Activated naive CD8-positive, alpha-beta T cell treated with anti-CD3 and anti-CD28 coated beads for 36 hours (primary cell): ENCODE measurements at regions not wholly inside any gene's neighbourhood (a gene's known extent, or its start where the extent isn't known, plus 50 kb on each side); places are given as distances from the start of the nearest gene placed in this dataset.
"Not testable (repeated sequence)": the region's sequence is repeated elsewhere in the genome, so short reads cannot be mapped to it uniquely, and the experiment has no call there.

Source experiments
- DNase-seq: peaks from one replicate; pipeline ENCODE4 v3.0.0; 2021
- H3K27ac Mint-ChIP-seq: one replicate; pipeline ENCODE4 v1.8.0; 2022; ENCODE audit warnings: mild to moderate bottlenecking, moderate library complexity, mixed read lengths
- H3K27me3 Mint-ChIP-seq: one replicate; pipeline ENCODE4 v1.8.0; 2022; ENCODE audit warnings: mild to moderate bottlenecking, mixed read lengths
- H3K36me3 Mint-ChIP-seq: one replicate; pipeline ENCODE4 v1.8.0; 2021; ENCODE audit warnings: mild to moderate bottlenecking, mixed read lengths
- H3K4me1 Mint-ChIP-seq: one replicate; pipeline ENCODE4 v1.8.0; 2021; ENCODE audit warnings: mixed read lengths
- H3K4me3 Mint-ChIP-seq: one replicate; pipeline ENCODE4 v1.8.0; 2022; ENCODE audit warnings: mild to moderate bottlenecking, moderate library complexity, mixed read lengths
- H3K9me3 Mint-ChIP-seq: one replicate; pipeline ENCODE4 v1.8.0; 2022; ENCODE audit warnings: mixed read lengths

GRCh38 chr2:221724117-221724516, 152.0 kb upstream of the EPHA4 start:
- H3K36me3 Mint-ChIP-seq, H3K4me1 Mint-ChIP-seq, H3K4me3 Mint-ChIP-seq, H3K27ac Mint-ChIP-seq, DNase-seq, H3K27me3 Mint-ChIP-seq, H3K9me3 Mint-ChIP-seq: not testable (repeated sequence)

- Mint-ChIP-seq H3K9me3 (peaks cover 3% of the 10 kb centered on the region), H3K36me3 (no peaks in the 10 kb centered on the region), H3K27ac (no peak overlapping the region), H3K4me3 (no peak overlapping the region), H3K27me3 (no peaks in the 10 kb centered on the region), H3K4me1 (no peaks in the 10 kb centered on the region)
- DNase-seq = no peak
Observed at GRCh38 chr2:221716426-221717303, 144.6 kb upstream of the EPHA4 start.

- Mint-ChIP-seq H3K4me3 (no peak overlapping the region), H3K36me3 (no peaks in the 10 kb centered on the region), H3K27ac (no peak overlapping the region), H3K27me3 (no peaks in the 10 kb centered on the region), H3K4me1 (no peaks in the 10 kb centered on the region), H3K9me3 (peaks cover 3% of the 10 kb centered on the region)
- no peak for DNase-seq
Observed at GRCh38 chr2:221715523-221716247, 143.6 kb upstream of the EPHA4 start.

GRCh38 chr2:221710744-221711143, 138.6 kb upstream of the EPHA4 start:
- Mint-ChIP-seq H3K36me3 (no peaks in the 10 kb centered on the region), H3K4me3 (no peak overlapping the region), H3K27ac (no peak overlapping the region), H3K27me3 (no peaks in the 10 kb centered on the region), H3K9me3 (no peaks in the 10 kb centered on the region), H3K4me1 (no peaks in the 10 kb centered on the region)
- DNase-seq = no peak

- no peak for DNase-seq
- H3K4me1 Mint-ChIP-seq = no peaks in the 10 kb centered on the region
Observed at GRCh38 chr2:221708902-221709301, 136.8 kb upstream of the EPHA4 start.

GRCh38 chr2:221705185-221705877, 133.2 kb upstream of the EPHA4 start:
- Mint-ChIP-seq H3K27me3 (no peaks in the 10 kb centered on the region), H3K9me3 (peaks cover 1% of the 10 kb centered on the region), H3K27ac (no peak overlapping the region), H3K4me1 (no peaks in the 10 kb centered on the region), H3K4me3 (no peak overlapping the region), H3K36me3 (no peaks in the 10 kb centered on the region)
- no peak for DNase-seq

More at GRCh38 chr2:221708902-221709301, 136.8 kb upstream of the EPHA4 start:
- Mint-ChIP-seq H3K36me3 (no peaks in the 10 kb centered on the region), H3K9me3 (peaks cover 1% of the 10 kb centered on the region), H3K27me3 (no peaks in the 10 kb centered on the region), H3K27ac (no peak overlapping the region), H3K4me3 (no peak overlapping the region)

GRCh38 chr2:221704442-221704841, 132.3 kb upstream of the EPHA4 start:
- no peaks in the 10 kb centered on the region for H3K4me1 Mint-ChIP-seq
- H3K9me3 Mint-ChIP-seq = peaks cover 1% of the 10 kb centered on the region
- no peak overlapping the region for H3K4me3 Mint-ChIP-seq
- no peaks in the 10 kb centered on the region for H3K27me3 Mint-ChIP-seq
- no peaks in the 10 kb centered on the region for H3K36me3 Mint-ChIP-seq
- H3K27ac Mint-ChIP-seq = no peak overlapping the region
- no peak for DNase-seq

- Mint-ChIP-seq H3K4me1 (no peaks in the 10 kb centered on the region), H3K27ac (no peak overlapping the region), H3K36me3 (no peaks in the 10 kb centered on the region), H3K9me3 (no peaks in the 10 kb centered on the region), H3K27me3 (no peaks in the 10 kb centered on the region), H3K4me3 (no peak overlapping the region)
- DNase-seq = no peak
Observed at GRCh38 chr2:221693365-221693764, 121.3 kb upstream of the EPHA4 start.

- Mint-ChIP-seq H3K9me3 (no peaks in the 10 kb centered on the region), H3K4me1 (no peaks in the 10 kb centered on the region), H3K27ac (no peak overlapping the region), H3K4me3 (no peak overlapping the region), H3K27me3 (no peaks in the 10 kb centered on the region), H3K36me3 (no peaks in the 10 kb centered on the region)
- no peak for DNase-seq
Observed at GRCh38 chr2:221691571-221691970, 119.5 kb upstream of the EPHA4 start.

GRCh38 chr2:221689140-221689539, 117.0 kb upstream of the EPHA4 start:
- no peaks in the 10 kb centered on the region for H3K36me3 Mint-ChIP-seq
- H3K27ac Mint-ChIP-seq = no peak overlapping the region
- no peak for DNase-seq
- no peaks in the 10 kb centered on the region for H3K4me1 Mint-ChIP-seq
- H3K9me3 Mint-ChIP-seq = no peaks in the 10 kb centered on the region
- no peaks in the 10 kb centered on the region for H3K27me3 Mint-ChIP-seq
- no peak overlapping the region for H3K4me3 Mint-ChIP-seq

GRCh38 chr2:221680548-221680947, 108.4 kb upstream of the EPHA4 start:
- Mint-ChIP-seq H3K36me3 (no peaks in the 10 kb centered on the region), H3K27ac (no peak overlapping the region), H3K9me3 (no peaks in the 10 kb centered on the region), H3K4me1 (no peaks in the 10 kb centered on the region), H3K27me3 (no peaks in the 10 kb centered on the region), H3K4me3 (no peak overlapping the region)
- DNase-seq = no peak

- Mint-ChIP-seq H3K36me3 (no peaks in the 10 kb centered on the region), H3K27ac (no peak overlapping the region), H3K4me3 (no peak overlapping the region), H3K9me3 (no peaks in the 10 kb centered on the region), H3K4me1 (no peaks in the 10 kb centered on the region), H3K27me3 (no peaks in the 10 kb centered on the region)
- DNase-seq = no peak
Observed at GRCh38 chr2:221677688-221678087, 105.6 kb upstream of the EPHA4 start.

- no peak for DNase-seq
- Mint-ChIP-seq H3K9me3 (no peaks in the 10 kb centered on the region), H3K27ac (no peak overlapping the region), H3K4me1 (no peaks in the 10 kb centered on the region), H3K4me3 (no peak overlapping the region), H3K27me3 (no peaks in the 10 kb centered on the region), H3K36me3 (no peaks in the 10 kb centered on the region)
Observed at GRCh38 chr2:221676566-221677172, 104.6 kb upstream of the EPHA4 start.

GRCh38 chr2:221675201-221675908, 103.3 kb upstream of the EPHA4 start:
- Mint-ChIP-seq H3K27ac (no peak overlapping the region), H3K4me3 (no peak overlapping the region), H3K9me3 (no peaks in the 10 kb centered on the region), H3K36me3 (no peaks in the 10 kb centered on the region), H3K27me3 (no peaks in the 10 kb centered on the region), H3K4me1 (no peaks in the 10 kb centered on the region)
- DNase-seq = no peak
